HAP-1 (cell line): ENCODE measurements at regions not wholly inside any gene's neighbourhood (a gene's known extent, or its start where the extent isn't known, plus 50 kb on each side); places are given as distances from the start of the nearest gene placed in this dataset.

Experiments
- DNase-seq, 2 experiments: peaks; one replicate each; pipeline ENCODE4 v3.0.0-alpha.2; 2016 to 2020; ENCODE audit warnings: low spot score in 2 of 2
- H3K27me3 ChIP-seq: fragments of 250-450 bp; sonication (Bioruptor Pico); 2 replicates; pipeline ENCODE4 v1.5.1; 2020; ENCODE audit warnings: low read depth, mild to moderate bottlenecking, moderate library complexity
- H3K36me3 ChIP-seq: fragments of 250-450 bp; sonication (Bioruptor Pico); replicated peaks from 2 replicates; pipeline ENCODE4 v1.5.1; 2020; ENCODE audit warnings: mild to moderate bottlenecking
- H3K4me1 ChIP-seq: fragments of 250-450 bp; sonication (Bioruptor Pico); 2 replicates; pipeline ENCODE4 v1.5.1; 2020; ENCODE audit warnings: mild to moderate bottlenecking
- H3K4me3 ChIP-seq: fragments of 250-450 bp; sonication (Bioruptor Pico); 2 replicates; pipeline ENCODE4 v1.5.1; 2020; ENCODE audit warnings: mild to moderate bottlenecking, moderate library complexity
- H3K9me3 ChIP-seq: fragments of 250-450 bp; sonication (Bioruptor Pico); 2 replicates; pipeline ENCODE4 v1.5.1; 2020; ENCODE audit warnings: mild to moderate bottlenecking, moderate library complexity
- in situ Hi-C: fragments of 300-500 bp; cut with MboI; formaldehyde crosslinking; loops from 3 replicates; pipeline ENCODE4 v1.14.3; 2020; ENCODE audit warnings: low sequenced_read_pairs, inconsistent platforms, mixed read lengths

- Histone ChIP-seq H3K4me1 (no peaks in the 10 kb centered on the region), H3K9me3 (no peaks in the 10 kb centered on the region), H3K36me3 (no peaks in the 10 kb centered on the region), H3K27me3 (no peaks in the 10 kb centered on the region), H3K4me3 (no peak overlapping the region)
- no peak for DNase-seq
- in situ Hi-C loops, result loop anchor here (25.0 kb wide), 1 partner anchor 304 kb away; no protein-coding TSS in a partner anchor
These were observed 71.5 kb upstream of the MPHOSPH6 start for GRCh38 chr16:82241469-82242052.

GRCh38 chr16:82240111-82240510 is 70.1 kb upstream of the MPHOSPH6 start:
- Histone ChIP-seq H3K4me3 (no peak overlapping the region), H3K27me3 (no peaks in the 10 kb centered on the region), H3K4me1 (no peaks in the 10 kb centered on the region), H3K9me3 (no peaks in the 10 kb centered on the region), H3K36me3 (no peaks in the 10 kb centered on the region)
- DNase-seq, result no peak
- in situ Hi-C loops, result loop anchor here (25.0 kb wide), 1 partner anchor 303 kb away; no protein-coding TSS in a partner anchor

- H3K4me1 ChIP-seq, result no peaks in the 10 kb centered on the region
- H3K4me3 ChIP-seq, result no peak overlapping the region
- in situ Hi-C loops, result loop anchor here (25.0 kb wide), 1 partner anchor 300 kb away; no protein-coding TSS in a partner anchor
- H3K9me3 ChIP-seq, result no peaks in the 10 kb centered on the region
- DNase-seq, result no peak
- no peaks in the 10 kb centered on the region for H3K27me3 ChIP-seq
- H3K36me3 ChIP-seq, result no peaks in the 10 kb centered on the region
These were observed 66.9 kb upstream of the MPHOSPH6 start for GRCh38 chr16:82236875-82237274.

GRCh38 chr16:82236415-82236814 is 66.4 kb upstream of the MPHOSPH6 start:
- Histone ChIP-seq H3K4me3 (no peak overlapping the region), H3K36me3 (no peaks in the 10 kb centered on the region), H3K27me3 (no peaks in the 10 kb centered on the region), H3K9me3 (no peaks in the 10 kb centered on the region), H3K4me1 (no peaks in the 10 kb centered on the region)
- no peak for DNase-seq
- in situ Hi-C loops, result loop anchor here (25.0 kb wide), 1 partner anchor 299 kb away; no protein-coding TSS in a partner anchor

GRCh38 chr16:82232806-82233205 is 62.8 kb upstream of the MPHOSPH6 start:
- Histone ChIP-seq H3K4me3 (no peak overlapping the region), H3K9me3 (no peaks in the 10 kb centered on the region), H3K4me1 (no peaks in the 10 kb centered on the region), H3K27me3 (no peaks in the 10 kb centered on the region), H3K36me3 (no peaks in the 10 kb centered on the region)
- in situ Hi-C loops, result loop anchor here (25.0 kb wide), 1 partner anchor 296 kb away; no protein-coding TSS in a partner anchor
- DNase-seq, result no peak

GRCh38 chr16:82231008-82231787 is 61.2 kb upstream of the MPHOSPH6 start:
- no peak overlapping the region for H3K4me3 ChIP-seq
- in situ Hi-C loops, result loop anchor here (25.0 kb wide), 1 partner anchor 294 kb away; no protein-coding TSS in a partner anchor
- H3K27me3 ChIP-seq, result no peaks in the 10 kb centered on the region
- no peak for DNase-seq
- no peaks in the 10 kb centered on the region for H3K9me3 ChIP-seq
- no peaks in the 10 kb centered on the region for H3K36me3 ChIP-seq
- no peaks in the 10 kb centered on the region for H3K4me1 ChIP-seq

- no peaks in the 10 kb centered on the region for H3K9me3 ChIP-seq
- no peaks in the 10 kb centered on the region for H3K4me1 ChIP-seq
- H3K36me3 ChIP-seq, result no peaks in the 10 kb centered on the region
- peak; percentile 56 to 88 for DNase-seq
- no peak overlapping the region for H3K4me3 ChIP-seq
- in situ Hi-C loops, result loop anchor here (5.0 to 25.0 kb wide), 2 partner anchors 198 to 293 kb away; no protein-coding TSS in a partner anchor
- no peaks in the 10 kb centered on the region for H3K27me3 ChIP-seq
These were observed 60.0 kb upstream of the MPHOSPH6 start for GRCh38 chr16:82229800-82230619.

DNA sequence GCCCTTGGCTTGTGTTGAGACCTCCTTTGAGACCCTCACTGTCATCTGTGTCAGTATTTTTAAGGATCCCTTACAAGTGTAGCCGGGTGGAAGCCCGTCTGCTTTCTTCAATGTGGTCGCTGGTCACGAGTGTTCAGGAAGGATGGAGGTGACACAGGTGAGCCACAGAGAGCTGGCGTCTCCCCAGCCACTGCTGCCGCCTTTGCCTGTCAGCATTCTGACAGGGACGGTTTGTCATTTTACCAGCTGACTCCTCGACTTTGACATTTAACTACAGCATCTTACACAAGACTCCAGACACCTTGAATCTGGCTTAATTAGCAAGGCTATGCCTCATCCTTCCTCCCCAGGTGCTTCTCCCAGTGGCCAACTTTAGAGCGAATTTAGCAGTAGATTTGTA is 56.3 kb upstream of the MPHOSPH6 start:
- in situ Hi-C loops, result loop anchor here (5.0 to 25.0 kb wide), 2 partner anchors 194 to 289 kb away; no protein-coding TSS in a partner anchor

GRCh38 chr16:82224821-82225220 is 54.8 kb upstream of the MPHOSPH6 start:
- DNase-seq, result no peak
- H3K36me3 ChIP-seq, result no peaks in the 10 kb centered on the region
- no peaks in the 10 kb centered on the region for H3K9me3 ChIP-seq
- in situ Hi-C loops, result loop anchor here (5.0 to 25.0 kb wide), 2 partner anchors 193 to 288 kb away; no protein-coding TSS in a partner anchor
- H3K27me3 ChIP-seq, result no peaks in the 10 kb centered on the region
- no peaks in the 10 kb centered on the region for H3K4me1 ChIP-seq
- H3K4me3 ChIP-seq, result no peak overlapping the region

More for the DNA sequence above, 56.3 kb upstream of the MPHOSPH6 start:
- Histone ChIP-seq H3K36me3 (no peaks in the 10 kb centered on the region), H3K4me1 (no peaks in the 10 kb centered on the region), H3K9me3 (no peaks in the 10 kb centered on the region), H3K27me3 (no peaks in the 10 kb centered on the region), H3K4me3 (no peak overlapping the region)
- DNase-seq, result no peak

- no peak for DNase-seq
- Histone ChIP-seq H3K4me1 (no peaks in the 10 kb centered on the region), H3K27me3 (peaks cover 3% of the 10 kb centered on the region; the same call in 1 of the 2 replicates), H3K36me3 (no peaks in the 10 kb centered on the region), H3K4me3 (no peak overlapping the region), H3K9me3 (no peaks in the 10 kb centered on the region)
- in situ Hi-C loops, result no loop called here
These were observed 50.5 kb upstream of the MPHOSPH6 start for GRCh38 chr16:82220541-82220940.
